Keratinocyte (primary cell): ENCODE measurements at regions not wholly inside any gene's neighbourhood (a gene's known extent, or its start where the extent isn't known, plus 50 kb on each side); places are given as distances from the start of the nearest gene placed in this dataset.

ENCODE experiments used
- CTCF ChIP-seq, 3 experiments: IDR thresholded peaks in 1 of 3; conservative IDR thresholded peaks in 1 of 3; optimal IDR thresholded peaks in 1 of 3; 2 replicates in 2 of 3; 3 replicates in 1 of 3; pipeline versions ENCODE3 to v1.5.1; 2011; ENCODE audit warnings: low read length in 3 of 3, mild to moderate bottlenecking in 3 of 3, moderate library complexity in 2 of 3, control low read depth in 1 of 3, inconsistent platforms in 1 of 3; ENCODE audit not compliant: insufficient read depth in 2 of 3; ENCODE audit errors: extremely low read depth in 1 of 3
- EZH2 ChIP-seq: IDR thresholded peaks from one replicate; pipeline ENCODE4 v1.6.1; 2012; ENCODE audit warnings: inconsistent platforms, mild to moderate bottlenecking, low read length, moderate library complexity

- TF ChIP-seq CTCF (optimal IDR thresholded peaks at IDR 0.05 in 1 of 3, IDR thresholded peaks at IDR 0.05 in 1 of 3, conservative IDR thresholded peaks at IDR 0.05 in 1 of 3; ENCODE audit: extremely low read depth in 1 of 3, insufficient read depth in 2 of 3, low read length in 3 of 3), result no peak
- TF ChIP-seq EZH2, result no peak
Measured at GRCh38 chr2:16186661-16187481, 246.5 kb downstream of the MYCN start.
